DND-41 (cell line): ENCODE measurements at regions not wholly inside any gene's neighbourhood (a gene's known extent, or its start where the extent isn't known, plus 50 kb on each side); places are given as distances from the start of the nearest gene placed in this dataset.

Experiments used
- ATAC-seq: fragments of 200-7000 bp; cut with Tn5 transposase; 3 replicates; pipeline ENCODE4 v1.9.1; 2021; ENCODE audit warnings: low read depth; ENCODE audit not compliant: insufficient read depth
- DNase-seq: peaks from one replicate; pipeline ENCODE4 v3.0.0-alpha.2; 2020
- H2AFZ ChIP-seq: 2 replicates; pipeline ENCODE4 v1.6.0; 2012; ENCODE audit warnings: low read depth, low read length
- H3K27ac ChIP-seq: 2 replicates; pipeline ENCODE4 v1.5.1; 2012; ENCODE audit warnings: low read length, inconsistent platforms
- H3K27me3 ChIP-seq: fragments of 200-600 bp; sonication (generic); 2 replicates; pipeline ENCODE4 v1.6.0; 2012; ENCODE audit warnings: low read length, mild to moderate bottlenecking, inconsistent platforms; ENCODE audit not compliant: insufficient read depth, poor library complexity
- H3K36me3 ChIP-seq: 2 replicates; pipeline ENCODE4 v1.5.1; 2012; ENCODE audit warnings: low read length, inconsistent platforms; ENCODE audit not compliant: insufficient read depth
- H3K4me1 ChIP-seq: 2 replicates; pipeline ENCODE4 v1.5.1; 2012; ENCODE audit warnings: mild to moderate bottlenecking, low read length; ENCODE audit not compliant: insufficient read depth
- H3K4me2 ChIP-seq: 2 replicates; pipeline ENCODE4 v1.6.0; 2012; ENCODE audit warnings: mild to moderate bottlenecking, moderate library complexity, low read length, inconsistent platforms; ENCODE audit not compliant: insufficient read depth
- H3K4me3 ChIP-seq, 2 experiments: fragments of 200-600 bp in 1 of 2; shearing (Covaris generic) in 1 of 2; 2 replicates each; pipeline ENCODE4 v1.5.1; 2012 to 2016; ENCODE audit warnings: inconsistent platforms in 2 of 2, low read length in 2 of 2, mild to moderate bottlenecking in 2 of 2, low read depth in 1 of 2, moderate library complexity in 1 of 2
- H3K79me2 ChIP-seq: 2 replicates; pipeline ENCODE4 v1.6.0; 2012; ENCODE audit warnings: low read length, inconsistent platforms; ENCODE audit not compliant: insufficient read depth
- H3K9ac ChIP-seq: 2 replicates; pipeline ENCODE4 v1.6.0; 2012; ENCODE audit warnings: low read depth, mild to moderate bottlenecking, inconsistent platforms, low read length, moderate library complexity
- H3K9me3 ChIP-seq: 2 replicates; pipeline ENCODE4 v1.5.1; 2012; ENCODE audit warnings: low read length, moderate library complexity, mild to moderate bottlenecking, inconsistent platforms; ENCODE audit not compliant: insufficient read depth, severe bottlenecking
- H4K20me1 ChIP-seq: 2 replicates; pipeline ENCODE4 v1.6.0; 2012; ENCODE audit warnings: low read length; ENCODE audit not compliant: insufficient read depth
- EZH2 ChIP-seq: IDR thresholded peaks from 3 replicates; pipeline ENCODE4 v1.6.1; 2012; ENCODE audit warnings: borderline replicate concordance, low read depth, mild to moderate bottlenecking, moderate library complexity, low read length, inconsistent platforms; ENCODE audit not compliant: severe bottlenecking
- TF ChIP-seq, protein P1 (sequence below): IDR thresholded peaks from 2 replicates; pipeline ENCODE4 v1.5.1; 2012; ENCODE audit warnings: borderline replicate concordance, low read length, moderate library complexity, mild to moderate bottlenecking; ENCODE audit not compliant: poor library complexity, severe bottlenecking; ENCODE audit errors: extremely low read depth

DNA sequence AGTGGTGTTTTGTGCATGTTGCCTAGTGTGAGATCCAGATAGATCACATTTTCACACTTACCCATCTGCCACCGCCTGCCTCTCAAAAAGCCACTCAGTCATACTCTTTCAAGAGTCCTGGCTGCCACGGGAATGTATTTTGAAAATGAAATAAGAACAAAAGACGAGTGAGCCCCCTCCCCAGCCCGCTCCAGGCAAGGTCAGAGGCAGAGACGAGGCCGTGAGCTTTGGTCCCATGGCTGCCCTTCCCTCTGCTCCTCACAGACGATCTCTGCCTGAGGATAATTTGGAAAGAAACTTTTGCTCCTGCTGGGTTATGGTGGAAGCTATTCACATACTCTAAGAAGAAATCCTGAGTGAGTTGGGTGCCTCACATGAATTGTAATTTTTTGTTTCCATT lies 924.3 kb downstream of the BCL11B start:
- DNase-seq (no peak), ATAC-seq (no peak)
- Histone ChIP-seq H3K27me3 (no peaks in the 10 kb centered on the region), H3K9ac (no peak overlapping the region), H3K9me3 (no peaks in the 10 kb centered on the region), H3K4me1 (no peaks in the 10 kb centered on the region), H3K4me2 (no peak overlapping the region), H4K20me1 (no peaks in the 10 kb centered on the region), H3K4me3 (no peak overlapping the region), H2AFZ (no peak overlapping the region), H3K27ac (no peak overlapping the region), H3K79me2 (no peaks in the 10 kb centered on the region), H3K36me3 (no peaks in the 10 kb centered on the region)
- TF ChIP-seq EZH2 = no peak
- TF ChIP-seq, protein P1, sequence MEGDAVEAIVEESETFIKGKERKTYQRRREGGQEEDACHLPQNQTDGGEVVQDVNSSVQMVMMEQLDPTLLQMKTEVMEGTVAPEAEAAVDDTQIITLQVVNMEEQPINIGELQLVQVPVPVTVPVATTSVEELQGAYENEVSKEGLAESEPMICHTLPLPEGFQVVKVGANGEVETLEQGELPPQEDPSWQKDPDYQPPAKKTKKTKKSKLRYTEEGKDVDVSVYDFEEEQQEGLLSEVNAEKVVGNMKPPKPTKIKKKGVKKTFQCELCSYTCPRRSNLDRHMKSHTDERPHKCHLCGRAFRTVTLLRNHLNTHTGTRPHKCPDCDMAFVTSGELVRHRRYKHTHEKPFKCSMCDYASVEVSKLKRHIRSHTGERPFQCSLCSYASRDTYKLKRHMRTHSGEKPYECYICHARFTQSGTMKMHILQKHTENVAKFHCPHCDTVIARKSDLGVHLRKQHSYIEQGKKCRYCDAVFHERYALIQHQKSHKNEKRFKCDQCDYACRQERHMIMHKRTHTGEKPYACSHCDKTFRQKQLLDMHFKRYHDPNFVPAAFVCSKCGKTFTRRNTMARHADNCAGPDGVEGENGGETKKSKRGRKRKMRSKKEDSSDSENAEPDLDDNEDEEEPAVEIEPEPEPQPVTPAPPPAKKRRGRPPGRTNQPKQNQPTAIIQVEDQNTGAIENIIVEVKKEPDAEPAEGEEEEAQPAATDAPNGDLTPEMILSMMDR = no peak

DNA sequence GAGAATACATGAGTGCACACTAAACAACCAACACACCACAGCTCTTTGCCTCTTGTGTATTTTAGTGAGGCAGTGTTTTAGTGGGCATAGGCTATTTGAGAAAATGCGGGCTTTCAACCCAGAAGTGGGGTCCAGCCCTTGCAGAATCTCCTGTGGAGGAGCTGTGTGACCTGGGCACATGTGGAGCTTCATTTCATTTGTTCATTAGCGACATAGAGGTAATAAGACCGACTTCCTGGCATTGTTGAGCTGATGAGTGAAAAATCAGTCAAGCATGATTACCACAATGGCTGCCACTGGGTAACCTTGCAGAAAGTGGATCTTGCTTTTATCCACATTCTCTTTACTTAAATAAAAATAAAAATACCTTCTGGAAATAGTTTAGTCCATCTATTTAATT lies 923.5 kb downstream of the BCL11B start:
- no peak overlapping the region for H3K9ac ChIP-seq
- H3K79me2 ChIP-seq = no peaks in the 10 kb centered on the region

DNA sequence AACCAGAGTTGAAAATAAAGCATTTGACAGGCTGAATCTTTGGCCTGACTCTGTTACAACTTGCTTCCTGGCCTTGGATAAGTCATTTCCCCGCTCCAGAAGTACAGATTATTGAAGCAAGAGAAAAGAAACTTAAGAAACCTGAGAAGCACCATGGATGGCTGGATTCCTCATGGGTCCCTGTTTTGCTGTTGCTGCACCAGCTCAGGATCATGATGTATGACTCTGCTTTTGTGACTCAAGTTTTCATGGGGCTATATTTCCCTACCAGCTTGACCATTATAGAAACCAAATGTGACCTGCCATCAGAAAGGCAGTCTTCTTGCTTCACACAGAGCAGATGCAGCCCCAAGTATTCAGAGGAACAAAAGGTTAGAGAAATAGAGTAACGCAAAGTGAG lies 921.8 kb downstream of the BCL11B start:
- no peak overlapping the region for H3K4me3 ChIP-seq
- no peaks in the 10 kb centered on the region for H3K27me3 ChIP-seq
- no peaks in the 10 kb centered on the region for H3K36me3 ChIP-seq
- no peak for ATAC-seq
- no peaks in the 10 kb centered on the region for H3K9me3 ChIP-seq
- H4K20me1 ChIP-seq = no peaks in the 10 kb centered on the region
- no peaks in the 10 kb centered on the region for H3K4me1 ChIP-seq
- H3K27ac ChIP-seq = no peak overlapping the region
- no peaks in the 10 kb centered on the region for H3K79me2 ChIP-seq
- no peak overlapping the region for H2AFZ ChIP-seq
- H3K4me2 ChIP-seq = no peak overlapping the region
- DNase-seq = no peak
- no peak for TF ChIP-seq EZH2
- TF ChIP-seq, protein P1 = no peak
- H3K9ac ChIP-seq = no peak overlapping the region

More for the DNA sequence above, 923.5 kb downstream of the BCL11B start:
- no peak for ATAC-seq
- TF ChIP-seq EZH2 = no peak
- TF ChIP-seq, protein P1 = no peak
- Histone ChIP-seq H4K20me1 (no peaks in the 10 kb centered on the region), H2AFZ (no peak overlapping the region), H3K4me1 (no peaks in the 10 kb centered on the region), H3K36me3 (no peaks in the 10 kb centered on the region), H3K4me2 (no peak overlapping the region), H3K4me3 (no peak overlapping the region), H3K27me3 (no peaks in the 10 kb centered on the region), H3K27ac (no peak overlapping the region), H3K9me3 (no peaks in the 10 kb centered on the region)
- DNase-seq = no peak

DNA sequence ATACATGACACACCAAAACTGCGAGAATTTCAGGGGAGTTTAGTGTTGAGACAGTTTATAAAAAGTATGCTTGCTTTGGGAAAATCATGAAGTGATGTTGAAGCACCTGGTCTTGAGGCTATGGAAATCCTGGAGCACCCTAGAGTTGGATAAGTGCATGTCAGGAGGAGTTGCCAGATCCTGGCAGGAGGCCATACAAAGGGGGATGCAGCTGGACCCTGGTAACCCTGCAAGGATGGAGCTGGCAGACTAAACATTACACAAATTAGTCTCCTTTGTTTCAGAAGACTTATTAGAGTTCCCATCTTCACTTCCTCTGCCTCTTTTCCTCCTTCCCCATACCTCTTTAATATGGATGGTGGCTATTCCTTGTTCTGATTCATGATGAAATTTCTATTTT lies 907.0 kb downstream of the BCL11B start:
- H3K9ac ChIP-seq = no peak overlapping the region
- ATAC-seq (no peak), DNase-seq (no peak)
- peaks cover 5% of the 10 kb centered on the region for H3K9me3 ChIP-seq
- H3K27ac ChIP-seq = no peak overlapping the region
- peaks cover 14% of the 10 kb centered on the region for H3K4me1 ChIP-seq
- no peak overlapping the region for H2AFZ ChIP-seq
- H3K27me3 ChIP-seq = no peaks in the 10 kb centered on the region
- no peak for TF ChIP-seq EZH2
- TF ChIP-seq, protein P1 = no peak
- H4K20me1 ChIP-seq = no peaks in the 10 kb centered on the region
- H3K4me2 ChIP-seq = no peak overlapping the region
- no peaks in the 10 kb centered on the region for H3K36me3 ChIP-seq
- H3K4me3 ChIP-seq = no peak overlapping the region
- H3K79me2 ChIP-seq = no peaks in the 10 kb centered on the region
